K562 (cell line): ENCODE measurements at regions not wholly inside any gene's neighbourhood (a gene's known extent, or its start where the extent isn't known, plus 50 kb on each side); places are given as distances from the start of the nearest gene placed in this dataset.

ENCODE experiments used
- ATAC-seq: fragments of 200-7000 bp; cut with Tn5 transposase; 3 replicates; pipeline ENCODE4 v1.9.1; 2020; ENCODE audit warnings: moderate library complexity
- BruUV-seq: library from RNA; stranded (reverse); fragments of 400-500 nt; replicated peaks from 2 replicates; lab custom pipeline; 2021; lab: Mats Ljungman, UMichigan
- CTCF ChIA-PET: fragments of 300-600 bp; formaldehyde crosslinking; extraction: SDS; loops from one replicate; lab custom pipeline; 2021; ENCODE audit warnings: low intra/inter-chr PET ratio; lab: Yijun Ruan, JAX
- POLR2A ChIA-PET: fragments of 300-600, 350-650 bp; sonication (Branson Sonifier 250); formaldehyde crosslinking; extraction: SDS; loops from one replicate; lab custom pipeline; 2021; ENCODE audit warnings: antibody characterized with exemption, inconsistent platforms; lab: Yijun Ruan, JAX
- DNase-seq, 4 experiments: peaks; one replicate each; pipeline versions ENCODE4 v3.0.0 to v3.0.0-alpha.2; 2011 to 2018; ENCODE audit warnings: low spot score in 3 of 4, mixed read lengths in 3 of 4; ENCODE audit errors: extremely low read depth in 1 of 4
- FAIRE-seq: peaks from 2 replicates; lab custom pipeline; 2011; peaks lifted over from hg19 to GRCh38; lab: Jason Lieb, UNC
- H2AFZ ChIP-seq: 2 replicates; pipeline ENCODE4 v1.6.0; 2011; ENCODE audit warnings: low read depth, low read length, control low read depth, inconsistent platforms
- H3K27ac ChIP-seq: fragments of 200-600 bp; 3 replicates; pipeline ENCODE4 v1.8.0; 2011; ENCODE audit warnings: low read depth, mild to moderate bottlenecking, control low read depth, inconsistent platforms, low read length, moderate library complexity, mixed read lengths; ENCODE audit errors: extremely low read depth
- H3K27me3 ChIP-seq, 2 experiments: fragments of 300-600 bp in 1 of 2; 2 replicates in 1 of 2; 3 replicates in 1 of 2; pipeline versions ENCODE4 v1.6.0 to v1.8.0; 2011; ENCODE audit warnings: inconsistent platforms in 2 of 2, low read length in 2 of 2, mild to moderate bottlenecking in 1 of 2, mixed read lengths in 1 of 2, moderate library complexity in 1 of 2; ENCODE audit not compliant: control insufficient read depth in 2 of 2, insufficient read depth in 2 of 2
- H3K36me3 ChIP-seq: fragments of 300-600 bp; 3 replicates; pipeline ENCODE4 v1.8.0; 2011; ENCODE audit warnings: mild to moderate bottlenecking, low read length, inconsistent platforms; ENCODE audit not compliant: control insufficient read depth, insufficient read depth
- H3K4me1 ChIP-seq, 2 experiments: fragments of 200-600 bp in 1 of 2; replicated peaks in 1 of 2; 2 replicates in 1 of 2; 3 replicates in 1 of 2; pipeline versions ENCODE4 v1.5.1 to v1.8.0; 2011; ENCODE audit warnings: inconsistent platforms in 2 of 2, low read length in 2 of 2, mild to moderate bottlenecking in 1 of 2, mixed read lengths in 1 of 2, moderate library complexity in 1 of 2; ENCODE audit not compliant: control insufficient read depth in 2 of 2, insufficient read depth in 2 of 2
- H3K4me2 ChIP-seq: 2 replicates; pipeline ENCODE4 v1.6.1; 2011; ENCODE audit warnings: low read length, control low read depth, inconsistent platforms, mixed read lengths; ENCODE audit not compliant: insufficient read depth
- H3K4me3 ChIP-seq: fragments of 200-600 bp; sonication (generic), shearing (Covaris generic); 2 replicates; pipeline ENCODE4 v1.5.1; 2016; ENCODE audit warnings: control low read depth, inconsistent platforms
- H3K79me2 ChIP-seq: fragments of 200-600 bp; 3 replicates; pipeline ENCODE4 v1.8.0; 2011; ENCODE audit warnings: low read length, inconsistent platforms; ENCODE audit not compliant: control insufficient read depth, insufficient read depth
- H3K9ac ChIP-seq, 2 experiments: 2 replicates each; pipeline versions ENCODE4 v1.6.0 to v1.6.1; 2011; ENCODE audit warnings: low read depth in 2 of 2, low read length in 2 of 2, control low read depth in 1 of 2, inconsistent platforms in 1 of 2, mild to moderate bottlenecking in 1 of 2, mixed read lengths in 1 of 2; ENCODE audit not compliant: insufficient read depth in 1 of 2
- H3K9me1 ChIP-seq: one replicate; pipeline ENCODE4 v1.6.0; 2011; ENCODE audit warnings: inconsistent platforms, mild to moderate bottlenecking, low read length, moderate library complexity; ENCODE audit not compliant: control insufficient read depth, insufficient read depth
- H3K9me3 ChIP-seq: replicated peaks from 2 replicates; pipeline ENCODE4 v1.5.1; 2011; ENCODE audit warnings: low read depth, low read length, inconsistent platforms; ENCODE audit not compliant: control insufficient read depth, insufficient read depth
- H4K20me1 ChIP-seq: replicated peaks from 2 replicates; pipeline ENCODE4 v1.6.1; 2011; ENCODE audit warnings: low read length, inconsistent platforms, mixed read lengths; ENCODE audit not compliant: control insufficient read depth, insufficient read depth
- C11orf30 ChIP-seq: fragments of 450-650 bp; IDR thresholded peaks from 2 replicates; pipeline ENCODE4 v1.6.1; 2016; ENCODE audit warnings: low read depth, mild to moderate bottlenecking
- HSF4 ChIP-seq: fragments of 250-450 bp; sonication (Bioruptor Pico); IDR thresholded peaks from 2 replicates; pipeline ENCODE4 v2.1.2; 2022; ENCODE audit warnings: mild to moderate bottlenecking, moderate library complexity, borderline replicate concordance
- MAFF ChIP-seq: IDR thresholded peaks from 2 replicates; pipeline ENCODE4 v1.6.1; 2012; ENCODE audit warnings: low read length, improper control_type of control experiment
- MAFG ChIP-seq: fragments of 450-650 bp; conservative IDR thresholded peaks from 2 replicates; pipeline ENCODE4 v1.6.1; 2016; ENCODE audit warnings: missing genetic modification characterization, missing compliant biosample characterization
- MAFK ChIP-seq: IDR thresholded peaks from 2 replicates; pipeline ENCODE4 v1.6.1; 2011; ENCODE audit warnings: low read length, improper control_type of control experiment
- NKRF ChIP-seq: fragments of 450-650 bp; IDR thresholded peaks from 2 replicates; pipeline ENCODE4 v1.6.1; 2016; ENCODE audit warnings: borderline replicate concordance
- PHF8 ChIP-seq: fragments of 200-600 bp; sonication (generic); IDR thresholded peaks from 2 replicates; pipeline ENCODE4 v1.6.1; 2012; ENCODE audit warnings: mixed run types, mild to moderate bottlenecking, inconsistent platforms, low read length, moderate library complexity, borderline replicate concordance
- U2AF2 ChIP-seq: fragments of 200-400 bp; formaldehyde crosslinking; optimal IDR thresholded peaks from 2 replicates; pipeline ENCODE3; 2017; ENCODE audit warnings: low read depth, mild to moderate bottlenecking, low read length
- ZNF316 ChIP-seq: fragments of 450-650 bp; IDR thresholded peaks from 2 replicates; pipeline ENCODE4 v1.6.1; 2016
- WGBS: fragments of 100-300 bp; shearing (Covaris generic); methylation state at CpG from one replicate; pipeline ENCODE4 v1.1.6; 2016; ENCODE audit warnings: low coverage, mixed read lengths; ENCODE audit not compliant: insufficient coverage; ENCODE audit errors: missing lambda C conversion rate; 5-methylcytosine and 5-hydroxymethylcytosine counted together
- in situ Hi-C: fragments of 300-500 bp; cut with MboI; formaldehyde crosslinking; loops from 4 replicates; pipeline ENCODE4 v1.15.0; 2018; ENCODE audit warnings: inconsistent platforms, mixed read lengths
- intact Hi-C: fragments of 100-400 bp; cut with micrococcal nuclease; formaldehyde crosslinking; loops from 2 replicates; pipeline ENCODE4 v1.14.2; 2022
- TF ChIP-seq, protein P1 (sequence below): fragments of 450-650 bp; IDR thresholded peaks from 2 replicates; pipeline ENCODE4 v1.6.1; 2017; ENCODE audit warnings: antibody characterized with exemption, mild to moderate bottlenecking

- FAIRE-seq = no peak
- Histone ChIP-seq H3K27ac (no peak overlapping the region), H3K79me2 (no peaks in the 10 kb centered on the region), H3K4me2 (no peak overlapping the region), H3K9me3 (no peaks in the 10 kb centered on the region), H3K9ac (no peak overlapping the region), H2AFZ (no peak overlapping the region), H4K20me1 (no peaks in the 10 kb centered on the region), H3K9me1 (no peaks in the 10 kb centered on the region), H3K4me3 (no peak overlapping the region), H3K36me3 (no peaks in the 10 kb centered on the region), H3K27me3 (no peaks in the 10 kb centered on the region), H3K4me1 (no peaks in the 10 kb centered on the region)
- no peak for DNase-seq
- POLR2A ChIA-PET = no interaction called here
- intact Hi-C loops (no loop called here), in situ Hi-C loops (no loop called here)
- TF ChIP-seq C11orf30 (peak; percentile 75), U2AF2 (no peak), MAFG (tag) (peak; percentile 82), ZNF316 (peak; percentile 86), HSF4 (CRISPR knock-in tag) (no peak), MAFK (peak; percentile 97), NKRF (no peak), MAFF (peak; percentile 96), PHF8 (no peak)
- TF ChIP-seq, protein P1, sequence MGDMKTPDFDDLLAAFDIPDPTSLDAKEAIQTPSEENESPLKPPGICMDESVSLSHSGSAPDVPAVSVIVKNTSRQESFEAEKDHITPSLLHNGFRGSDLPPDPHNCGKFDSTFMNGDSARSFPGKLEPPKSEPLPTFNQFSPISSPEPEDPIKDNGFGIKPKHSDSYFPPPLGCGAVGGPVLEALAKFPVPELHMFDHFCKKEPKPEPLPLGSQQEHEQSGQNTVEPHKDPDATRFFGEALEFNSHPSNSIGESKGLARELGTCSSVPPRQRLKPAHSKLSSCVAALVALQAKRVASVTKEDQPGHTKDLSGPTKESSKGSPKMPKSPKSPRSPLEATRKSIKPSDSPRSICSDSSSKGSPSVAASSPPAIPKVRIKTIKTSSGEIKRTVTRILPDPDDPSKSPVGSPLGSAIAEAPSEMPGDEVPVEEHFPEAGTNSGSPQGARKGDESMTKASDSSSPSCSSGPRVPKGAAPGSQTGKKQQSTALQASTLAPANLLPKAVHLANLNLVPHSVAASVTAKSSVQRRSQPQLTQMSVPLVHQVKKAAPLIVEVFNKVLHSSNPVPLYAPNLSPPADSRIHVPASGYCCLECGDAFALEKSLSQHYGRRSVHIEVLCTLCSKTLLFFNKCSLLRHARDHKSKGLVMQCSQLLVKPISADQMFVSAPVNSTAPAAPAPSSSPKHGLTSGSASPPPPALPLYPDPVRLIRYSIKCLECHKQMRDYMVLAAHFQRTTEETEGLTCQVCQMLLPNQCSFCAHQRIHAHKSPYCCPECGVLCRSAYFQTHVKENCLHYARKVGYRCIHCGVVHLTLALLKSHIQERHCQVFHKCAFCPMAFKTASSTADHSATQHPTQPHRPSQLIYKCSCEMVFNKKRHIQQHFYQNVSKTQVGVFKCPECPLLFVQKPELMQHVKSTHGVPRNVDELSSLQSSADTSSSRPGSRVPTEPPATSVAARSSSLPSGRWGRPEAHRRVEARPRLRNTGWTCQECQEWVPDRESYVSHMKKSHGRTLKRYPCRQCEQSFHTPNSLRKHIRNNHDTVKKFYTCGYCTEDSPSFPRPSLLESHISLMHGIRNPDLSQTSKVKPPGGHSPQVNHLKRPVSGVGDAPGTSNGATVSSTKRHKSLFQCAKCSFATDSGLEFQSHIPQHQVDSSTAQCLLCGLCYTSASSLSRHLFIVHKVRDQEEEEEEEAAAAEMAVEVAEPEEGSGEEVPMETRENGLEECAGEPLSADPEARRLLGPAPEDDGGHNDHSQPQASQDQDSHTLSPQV = no peak
- ATAC-seq = no peak
- 0% methylated on average over 3 of the region's 3 CpGs for WGBS
- CTCF ChIA-PET = no interaction called here
- no TSS peak for BruUV-seq
Measured at GRCh38 chr16:63057341-63057740, 1021.1 kb upstream of the CDH8 start.
